GM21447 (cell line): ENCODE measurements at regions not wholly inside any gene's neighbourhood (a gene's known extent, or its start where the extent isn't known, plus 50 kb on each side); places are given as distances from the start of the nearest gene placed in this dataset.
"Not testable (repeated sequence)": the region's sequence is repeated elsewhere in the genome, so short reads cannot be mapped to it uniquely, and the experiment has no call there.

Source experiments
- ATAC-seq: cut with Tn5 transposase; IDR thresholded peaks from one replicate; pipeline ENCODE4 v1.9.1; 2021; ENCODE audit not compliant: unreplicated experiment

DNA sequence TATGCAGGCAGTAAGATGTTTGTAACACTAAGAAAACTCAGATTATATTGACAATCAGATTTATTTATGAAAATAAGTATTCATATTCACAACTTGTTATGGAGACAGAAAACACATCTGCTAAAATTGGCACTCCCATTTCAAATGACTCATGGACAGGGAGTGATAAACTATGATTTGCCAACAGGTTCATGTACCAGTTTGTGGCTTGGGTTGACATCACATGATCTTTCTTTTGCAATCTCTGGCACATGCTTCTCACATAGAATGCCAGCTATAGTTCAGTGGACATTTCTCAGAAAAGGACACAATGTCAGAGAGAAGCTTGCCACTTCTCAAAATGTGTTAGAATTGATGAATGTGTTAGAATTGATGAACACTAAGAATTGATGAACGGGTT, 663.2 kb upstream of the ANKRD30A start:
- no peak for ATAC-seq

DNA sequence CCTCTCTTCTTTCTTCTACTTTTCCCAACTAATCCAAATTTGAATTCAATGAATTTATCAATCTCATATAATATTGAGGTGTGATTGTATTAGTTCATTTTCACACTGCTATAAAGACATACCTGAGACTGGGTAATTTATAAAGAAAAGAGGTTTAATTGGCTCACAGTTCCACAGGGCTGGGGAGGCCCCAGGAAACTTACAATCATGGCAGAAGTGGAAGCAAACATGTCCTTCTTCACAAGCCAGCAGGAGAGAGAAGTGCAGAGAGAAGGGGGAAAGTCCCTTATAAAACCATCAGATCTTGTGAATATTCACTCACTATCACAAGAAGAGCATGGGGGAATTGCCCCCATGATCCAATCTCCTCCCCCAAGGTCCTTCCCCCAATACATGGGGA, 667.0 kb upstream of the ANKRD30A start:
- ATAC-seq: not testable (repeated sequence)

DNA sequence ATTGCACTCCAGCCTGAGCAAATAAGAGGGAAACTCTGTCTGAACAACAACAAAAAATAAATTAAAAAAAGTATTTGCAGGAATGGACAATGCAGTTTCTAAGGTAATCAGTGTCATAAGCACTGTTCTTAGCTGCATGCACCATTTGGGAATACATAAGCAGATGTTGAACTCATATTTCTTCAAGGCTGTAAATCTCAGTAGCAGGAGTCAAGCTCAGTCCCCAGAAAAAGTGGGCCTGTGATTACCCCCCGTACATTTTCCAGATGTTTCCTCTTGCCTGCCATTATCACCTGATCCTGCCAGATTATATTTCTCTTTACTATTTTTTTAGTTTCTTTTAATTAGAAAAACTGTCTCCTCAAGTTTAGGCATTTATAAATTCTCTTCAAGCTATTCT, 667.6 kb upstream of the ANKRD30A start:
- no peak for ATAC-seq

DNA sequence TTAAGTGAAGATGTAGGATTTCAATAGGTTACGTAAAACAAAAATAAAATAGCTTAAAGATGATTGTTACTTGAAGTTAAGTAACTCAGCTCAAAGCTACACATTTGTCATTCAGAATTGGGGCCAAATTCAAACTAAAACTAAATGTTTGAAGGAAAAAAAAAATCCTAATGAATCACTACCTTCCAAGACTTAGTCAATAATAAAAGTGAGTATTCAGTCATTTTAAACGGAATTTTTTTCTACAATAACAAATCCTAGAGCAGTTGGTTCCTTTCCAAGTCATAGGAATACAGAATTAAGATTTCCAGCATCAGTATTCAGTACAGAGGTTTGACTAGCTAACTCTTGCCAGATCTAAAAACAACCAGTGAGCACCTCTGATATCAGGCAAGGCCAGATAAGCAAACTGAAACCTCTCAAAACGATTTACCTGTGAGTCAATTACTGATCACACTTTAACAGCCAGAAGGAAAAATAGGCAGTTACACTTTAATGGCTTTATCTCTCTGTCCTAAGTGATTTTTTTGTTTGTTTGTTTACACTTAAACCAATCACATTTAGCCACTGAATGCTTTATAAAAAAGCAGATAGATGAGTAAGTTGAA, 669.8 kb upstream of the ANKRD30A start:
- no peak for ATAC-seq

DNA sequence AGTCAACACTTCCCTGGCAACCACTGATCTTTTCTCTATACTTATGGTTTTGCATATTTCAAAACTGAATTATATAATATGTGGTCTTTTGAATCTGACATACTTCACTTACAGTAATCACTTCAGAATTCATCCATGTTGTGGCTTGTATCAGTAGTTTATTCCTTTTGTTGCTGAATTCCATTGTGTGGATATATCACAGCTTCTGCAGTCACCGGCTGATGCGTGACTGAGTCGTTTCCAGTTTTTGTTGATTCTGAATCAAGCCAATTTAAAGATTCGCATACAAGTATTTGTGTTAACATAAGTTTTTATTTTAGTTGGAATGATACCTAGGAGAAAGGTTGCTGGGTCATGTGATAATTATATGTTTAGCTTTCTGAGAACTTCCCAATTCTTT, 672.5 kb upstream of the ANKRD30A start:
- ATAC-seq: no peak

DNA sequence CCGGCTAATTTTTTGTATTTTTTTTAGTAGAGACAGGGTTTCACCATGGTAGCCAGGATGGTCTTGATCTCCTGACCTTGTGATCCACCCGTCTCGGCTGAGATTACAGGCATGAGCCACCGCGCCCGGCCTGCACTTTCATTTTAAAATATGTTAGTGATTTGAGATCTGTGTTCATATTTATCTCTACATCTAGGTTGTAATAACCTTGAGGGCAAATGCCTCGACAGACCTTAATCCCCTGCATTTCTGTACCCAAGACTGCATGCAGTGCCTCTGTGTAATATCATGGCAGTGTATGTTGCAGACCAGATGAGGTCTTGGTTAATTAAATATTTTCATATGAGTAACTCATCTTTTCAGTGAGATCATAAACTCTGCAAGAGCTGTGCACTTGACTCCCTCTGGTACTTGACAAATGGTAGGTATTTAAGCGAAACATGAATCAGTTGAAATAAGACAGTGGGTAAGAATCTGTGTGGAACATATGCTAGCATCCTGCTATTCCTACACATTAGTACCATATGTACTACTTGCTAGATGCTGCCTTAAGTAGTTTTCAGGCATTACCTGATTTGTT, 673.9 kb upstream of the ANKRD30A start:
- no peak for ATAC-seq

DNA sequence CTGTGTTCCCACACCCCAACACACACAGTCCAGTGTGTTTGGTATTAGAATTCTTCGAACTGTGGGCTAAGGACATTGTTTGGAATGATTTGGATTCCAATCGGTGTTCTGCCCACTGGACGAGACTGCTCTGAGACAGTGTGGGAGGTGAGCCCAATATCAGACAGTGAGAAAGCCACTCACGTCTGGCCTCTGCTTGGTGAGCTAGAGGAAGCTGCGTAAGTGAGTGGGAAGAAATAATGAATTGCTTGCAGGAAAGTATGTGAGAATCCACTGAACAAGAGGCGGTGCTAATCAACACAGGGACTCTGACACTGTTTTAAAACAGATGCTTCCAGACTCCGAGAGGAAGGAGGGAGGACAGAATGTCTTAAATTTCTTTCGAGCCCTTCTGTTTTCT, 675.0 kb upstream of the ANKRD30A start:
- ATAC-seq: no peak

DNA sequence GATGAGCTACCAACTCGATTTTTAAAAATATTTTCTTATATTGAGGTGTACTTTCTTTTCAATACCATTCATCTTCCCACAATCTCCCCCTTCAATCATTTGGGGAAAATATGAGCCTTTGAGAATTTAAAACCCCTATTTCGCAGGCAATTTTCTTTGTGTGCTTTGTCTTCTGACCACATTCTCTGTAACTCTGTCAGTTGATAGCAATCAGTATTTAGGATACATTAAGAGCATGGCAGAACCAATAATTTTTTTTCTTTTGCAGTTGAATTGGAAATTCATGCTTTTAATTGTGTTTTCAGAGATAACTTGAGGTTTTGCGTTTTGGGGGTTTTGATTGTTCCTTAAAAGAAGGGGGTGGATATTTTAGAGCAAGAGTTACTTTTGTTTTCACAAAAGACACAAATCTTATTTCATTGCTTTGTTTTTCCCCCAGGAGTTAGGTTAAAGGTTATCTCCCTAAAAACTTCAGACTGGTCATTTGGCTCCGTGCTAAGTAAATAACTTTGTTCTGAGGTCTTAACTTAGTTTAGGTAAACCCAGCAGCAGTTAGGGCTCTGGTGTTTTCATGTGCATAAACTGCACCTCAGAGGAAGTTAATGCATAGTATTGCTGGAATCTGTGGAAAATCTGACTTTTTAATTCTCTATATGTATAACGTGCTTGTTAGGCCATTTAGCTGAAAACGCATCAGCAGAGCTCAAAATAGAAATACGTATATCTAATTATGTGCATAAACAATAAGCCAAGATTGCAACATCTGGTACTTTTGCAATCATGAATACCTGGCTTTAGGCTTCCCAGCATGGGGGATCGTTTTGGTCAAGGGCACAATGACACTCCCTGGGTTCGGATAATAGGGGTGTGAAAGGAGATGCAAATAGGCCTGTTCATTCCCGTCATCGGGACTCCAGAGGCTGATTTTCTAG, 676.4 kb upstream of the ANKRD30A start:
- no peak for ATAC-seq

DNA sequence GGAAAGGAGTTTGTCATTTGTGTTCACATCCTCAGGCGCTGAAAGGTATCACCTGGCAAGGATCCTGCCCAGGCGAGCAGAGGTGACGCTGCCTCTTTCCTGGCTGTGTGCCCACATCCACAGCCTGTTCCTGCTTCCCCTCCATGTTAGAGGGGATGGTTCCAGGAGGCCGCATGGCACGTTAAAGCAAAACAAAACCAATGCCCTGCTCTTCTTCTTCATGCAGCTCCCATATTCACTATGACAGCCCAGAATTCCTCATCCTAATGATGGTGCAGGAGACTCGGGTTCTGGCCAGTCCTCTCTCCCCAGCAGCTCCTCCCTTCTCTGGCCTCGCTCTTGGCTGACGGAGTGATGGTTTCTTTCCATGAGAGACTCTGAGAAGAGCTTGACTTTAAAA, 678.5 kb upstream of the ANKRD30A start:
- no peak for ATAC-seq

DNA sequence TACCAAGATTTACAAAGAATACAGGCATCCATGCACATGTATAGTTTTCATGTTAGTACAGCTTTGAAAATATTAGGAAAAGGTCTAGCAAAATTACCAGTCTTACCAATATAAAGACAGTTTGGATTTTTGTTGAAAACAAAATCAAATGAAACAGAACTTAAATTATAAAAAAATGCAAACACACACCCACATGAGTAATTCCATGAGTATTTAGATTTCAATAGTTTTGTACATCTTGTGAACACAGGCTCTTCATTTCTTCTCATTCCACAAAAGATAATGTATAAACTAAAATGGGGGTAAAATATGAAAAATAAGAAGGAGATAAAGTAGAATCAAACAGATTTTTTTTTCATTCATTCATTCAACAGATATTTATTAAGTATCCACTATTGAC, 682.2 kb upstream of the ANKRD30A start:
- ATAC-seq: no peak

DNA sequence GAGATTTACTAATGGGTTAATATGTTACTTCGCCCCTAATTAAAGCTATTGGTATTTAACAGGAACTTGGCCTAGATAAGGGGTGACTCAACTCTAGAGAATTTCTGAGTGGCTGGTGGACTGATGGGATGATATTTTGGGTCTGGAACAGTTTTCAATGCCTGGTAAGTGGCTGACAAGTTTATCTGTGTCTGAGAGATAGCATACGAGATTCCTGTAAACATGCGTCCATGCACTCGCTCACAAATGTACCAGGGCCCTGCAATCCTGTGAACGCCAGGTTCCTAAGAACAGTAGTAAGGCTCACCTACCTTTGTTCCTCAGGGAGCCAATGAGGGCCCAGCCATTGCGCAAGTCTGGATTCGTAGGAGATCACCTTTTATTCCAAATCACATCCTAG, 683.8 kb upstream of the ANKRD30A start:
- ATAC-seq: no peak

DNA sequence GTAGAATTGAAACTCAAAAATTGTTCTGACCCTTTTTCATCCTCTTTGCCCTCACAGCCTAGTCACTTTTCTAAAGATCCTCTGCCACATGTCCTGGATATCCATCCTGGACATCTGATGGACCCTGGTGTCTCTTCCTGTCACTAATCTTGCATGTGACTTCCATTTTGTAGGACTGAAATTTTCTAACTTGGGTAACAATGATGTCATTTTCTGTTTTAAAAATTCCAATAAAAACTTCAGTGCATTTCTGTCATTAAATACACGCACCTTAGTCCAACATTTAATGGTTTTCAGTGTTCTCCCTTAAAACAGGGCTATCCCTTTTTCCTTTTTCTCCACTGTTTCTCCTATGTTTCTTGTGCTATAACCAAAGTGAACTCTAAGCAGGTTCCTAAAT, 684.9 kb upstream of the ANKRD30A start:
- ATAC-seq: no peak

DNA sequence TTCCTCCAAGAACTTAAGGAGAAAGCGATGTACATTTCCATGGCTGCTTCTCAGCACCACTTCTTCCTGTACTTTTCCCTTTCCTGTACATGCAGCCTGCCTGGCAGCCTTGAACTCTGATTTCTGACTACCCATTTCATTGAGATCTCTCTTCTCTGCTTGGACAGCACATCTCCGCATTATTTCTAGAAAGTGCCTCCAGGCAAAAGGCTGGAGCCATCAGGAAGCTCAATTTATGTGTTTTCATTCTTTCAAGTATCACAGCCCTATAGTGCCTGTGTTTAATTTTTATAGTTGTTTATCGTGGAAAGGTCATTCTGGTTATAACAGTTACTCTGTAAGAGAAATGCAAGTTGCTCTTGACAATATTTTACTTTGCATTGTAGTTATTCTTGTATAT, 688.0 kb upstream of the ANKRD30A start:
- ATAC-seq: no peak

DNA sequence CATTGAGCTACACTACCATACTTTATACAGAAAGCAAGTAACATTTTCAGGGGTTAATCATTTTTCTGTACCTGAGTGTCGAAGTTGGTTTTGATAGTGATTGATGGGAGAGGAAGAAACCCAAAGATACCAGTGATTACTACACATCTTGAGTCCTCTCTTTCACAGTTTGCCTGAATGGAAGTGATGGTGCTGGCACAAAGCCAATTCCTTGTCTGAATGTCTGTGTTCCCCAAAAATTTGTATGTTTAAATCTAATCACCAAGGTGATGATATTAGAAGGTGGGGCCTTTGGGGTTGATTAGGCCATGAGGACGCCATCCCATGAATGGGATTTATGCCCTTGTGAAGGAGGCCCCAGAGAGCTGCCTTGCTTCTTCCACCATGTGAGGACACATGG, 696.9 kb upstream of the ANKRD30A start:
- ATAC-seq: no peak

DNA sequence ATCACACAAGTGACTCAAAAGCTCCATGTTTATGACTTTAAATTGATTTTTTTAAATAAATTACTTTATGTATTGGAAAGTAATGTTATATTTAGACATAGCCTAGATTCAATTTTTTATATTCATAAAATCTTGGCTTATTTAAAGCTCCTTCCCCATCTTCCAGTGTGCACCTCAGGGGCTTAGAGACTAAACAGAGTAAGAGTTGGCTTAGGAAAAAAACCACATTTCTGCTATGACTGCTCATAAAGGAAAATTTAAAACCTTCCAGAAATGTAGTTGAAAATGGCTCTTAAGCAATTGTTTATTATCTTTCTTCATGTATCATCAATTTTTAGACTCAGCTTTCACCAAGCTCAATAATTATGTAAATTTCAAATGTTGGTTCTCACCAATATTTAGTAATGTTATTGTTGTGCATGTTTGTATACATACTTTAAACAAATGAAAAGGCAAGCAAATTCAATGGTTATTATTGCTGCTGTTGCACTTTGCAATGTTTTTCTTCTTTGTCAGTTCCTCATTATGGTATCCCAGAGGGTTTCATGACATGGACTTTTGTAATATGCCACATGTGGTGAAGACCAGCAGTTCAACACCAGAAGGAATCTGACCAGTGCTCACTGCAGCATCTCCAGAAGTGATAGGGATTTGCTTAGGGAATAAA, 700.1 kb upstream of the ANKRD30A start:
- no peak for ATAC-seq

DNA sequence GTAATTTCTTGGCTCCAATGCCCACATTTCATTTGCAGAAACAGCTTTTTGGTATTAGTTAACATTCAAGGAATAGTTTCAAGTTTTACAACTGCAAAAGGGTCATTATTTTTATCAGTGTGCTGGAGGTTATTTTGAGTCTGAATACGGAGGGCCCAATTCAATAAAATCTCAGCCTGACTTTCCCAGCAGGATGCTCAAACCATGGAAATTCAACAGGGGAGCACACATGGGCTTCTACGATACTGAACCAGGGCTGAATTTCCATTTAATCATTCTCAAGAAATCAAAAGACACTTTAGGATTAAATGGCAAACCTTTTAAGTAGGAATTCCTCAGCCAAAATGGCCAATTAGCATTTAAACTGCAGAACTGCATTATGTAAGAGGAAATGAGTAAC, 700.9 kb upstream of the ANKRD30A start:
- ATAC-seq: no peak

DNA sequence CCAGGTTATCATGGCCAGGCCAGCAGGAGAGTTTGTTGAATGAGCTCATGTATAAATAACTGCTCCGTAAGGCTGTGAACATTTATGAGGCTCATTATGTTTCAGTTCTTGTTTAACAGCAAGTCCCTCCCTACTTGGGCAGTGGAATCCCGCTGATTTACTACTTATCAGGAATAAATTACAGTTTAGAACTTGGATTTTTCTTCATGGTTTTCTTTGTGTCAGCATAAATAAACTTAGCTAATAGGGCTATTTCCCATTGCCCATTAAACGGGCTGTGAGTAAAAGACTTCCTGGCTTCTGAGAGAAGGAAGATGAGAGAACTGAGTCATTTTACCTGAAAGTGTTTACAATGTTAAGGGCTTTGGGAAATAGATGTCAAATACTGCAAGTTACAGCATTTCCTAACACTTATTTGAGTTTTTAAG, 701.6 kb upstream of the ANKRD30A start:
- ATAC-seq: no peak

DNA sequence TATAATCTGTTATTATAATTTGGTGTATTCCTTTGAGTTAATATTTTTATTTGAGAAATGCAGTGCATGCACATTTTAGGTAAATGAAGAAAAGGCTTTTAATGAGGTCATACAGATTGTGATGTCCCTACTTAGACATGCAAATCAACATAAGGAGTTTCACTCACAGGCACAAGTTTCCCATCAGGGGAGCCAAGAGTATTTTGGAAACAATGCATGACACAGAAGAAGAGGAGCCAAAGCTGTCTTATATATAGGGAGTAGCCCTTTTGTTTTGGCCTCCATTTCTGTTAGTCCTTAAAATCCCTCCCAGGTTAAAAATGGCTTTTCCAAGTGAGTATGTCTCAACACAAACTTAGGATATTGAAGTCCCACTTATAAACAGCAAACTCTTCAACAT, 703.4 kb upstream of the ANKRD30A start:
- ATAC-seq: no peak

DNA sequence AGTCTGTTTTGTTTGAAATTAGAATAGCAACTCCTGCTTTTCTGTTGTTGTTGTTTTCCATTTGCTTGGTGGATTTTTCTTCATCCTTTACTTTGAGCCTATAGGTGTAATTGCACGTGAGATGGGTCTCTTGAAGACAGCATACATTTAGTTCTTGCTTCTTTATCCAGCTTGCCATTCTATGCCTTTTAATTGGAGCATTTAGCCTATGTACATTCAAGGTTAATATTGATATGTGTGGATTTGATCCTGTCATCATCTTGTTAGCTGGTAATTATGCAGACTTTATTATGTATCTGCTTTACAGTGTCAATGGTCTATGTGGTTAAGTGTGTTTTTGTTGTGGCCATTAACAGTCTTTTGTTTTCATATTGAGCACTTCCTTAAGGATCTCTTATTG, 708.9 kb upstream of the ANKRD30A start:
- no peak for ATAC-seq

DNA sequence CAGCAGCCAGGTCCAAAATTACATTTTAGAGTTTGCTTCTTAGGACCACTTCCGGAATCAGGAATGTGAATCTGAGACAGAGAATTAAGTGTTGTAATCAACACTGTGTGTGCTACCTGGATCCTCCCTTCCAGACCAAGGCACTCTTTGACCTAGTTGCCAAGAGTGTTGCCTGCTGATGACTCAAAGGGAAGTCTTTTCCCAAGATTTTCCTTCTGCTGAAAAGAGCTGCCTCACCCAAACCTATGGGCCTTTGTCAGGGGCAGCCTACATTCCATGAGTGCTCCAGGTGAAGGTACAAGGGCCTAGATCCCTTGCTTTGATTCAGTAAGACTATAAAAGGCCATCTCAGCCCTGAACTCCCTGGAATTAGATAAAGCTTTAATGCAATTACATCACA, 712.5 kb upstream of the ANKRD30A start:
- no peak for ATAC-seq

DNA sequence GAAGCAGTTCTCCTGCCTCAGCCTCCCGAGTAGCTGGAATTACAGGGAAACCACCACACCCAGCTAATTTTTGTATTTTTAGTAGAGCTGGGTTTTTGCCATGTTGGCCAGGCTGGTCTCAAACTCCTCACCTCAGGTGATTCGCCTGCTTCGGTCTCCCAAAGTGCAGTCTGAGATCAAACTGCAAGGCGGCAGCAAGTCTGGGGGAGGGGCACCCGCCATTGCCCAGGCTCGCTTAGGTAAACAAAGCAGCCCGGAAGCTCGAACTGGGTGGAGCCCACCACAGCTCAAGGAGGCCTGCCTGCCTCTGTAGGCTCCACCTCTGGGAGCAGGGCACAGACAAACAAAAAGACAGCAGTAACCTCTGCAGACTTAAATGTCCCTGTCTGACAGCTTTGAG, 725.2 kb upstream of the ANKRD30A start:
- ATAC-seq: not testable (repeated sequence)

DNA sequence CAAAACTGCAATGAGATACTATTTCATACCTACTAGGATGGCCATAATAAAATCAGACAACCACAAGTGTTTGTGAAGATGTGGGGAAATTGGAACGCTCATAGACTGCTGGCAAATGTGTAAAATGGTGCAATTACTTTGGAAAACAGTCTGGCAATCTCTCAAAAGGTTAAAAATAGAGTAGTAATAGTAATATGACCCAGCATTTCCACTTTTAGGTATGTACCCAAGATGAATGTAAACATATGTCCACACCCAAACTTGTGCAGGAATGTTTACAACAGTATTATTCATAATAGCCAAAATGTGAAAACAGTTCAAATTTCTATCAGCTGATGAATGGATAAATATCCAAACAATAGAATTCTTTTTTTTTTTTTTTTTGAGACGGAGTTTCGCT, 731.6 kb upstream of the ANKRD30A start:
- no peak for ATAC-seq
